ENCODE measurements at regions not wholly inside any gene's neighbourhood (a gene's known extent, or its start where the extent isn't known, plus 50 kb on each side); places are given as distances from the start of the nearest gene placed in this dataset.

- TF ChIP-seq CTCF (IDR thresholded peaks at IDR 0.05) (no peak), POLR2A (IDR thresholded peaks at IDR 0.05) (no peak)
Measured at GRCh38 chr3:164360078-164360578, 718.2 kb downstream of the SI start.
